ENCODE measurements at regions not wholly inside any gene's neighbourhood (a gene's known extent, or its start where the extent isn't known, plus 50 kb on each side); places are given as distances from the start of the nearest gene placed in this dataset.

DNA sequence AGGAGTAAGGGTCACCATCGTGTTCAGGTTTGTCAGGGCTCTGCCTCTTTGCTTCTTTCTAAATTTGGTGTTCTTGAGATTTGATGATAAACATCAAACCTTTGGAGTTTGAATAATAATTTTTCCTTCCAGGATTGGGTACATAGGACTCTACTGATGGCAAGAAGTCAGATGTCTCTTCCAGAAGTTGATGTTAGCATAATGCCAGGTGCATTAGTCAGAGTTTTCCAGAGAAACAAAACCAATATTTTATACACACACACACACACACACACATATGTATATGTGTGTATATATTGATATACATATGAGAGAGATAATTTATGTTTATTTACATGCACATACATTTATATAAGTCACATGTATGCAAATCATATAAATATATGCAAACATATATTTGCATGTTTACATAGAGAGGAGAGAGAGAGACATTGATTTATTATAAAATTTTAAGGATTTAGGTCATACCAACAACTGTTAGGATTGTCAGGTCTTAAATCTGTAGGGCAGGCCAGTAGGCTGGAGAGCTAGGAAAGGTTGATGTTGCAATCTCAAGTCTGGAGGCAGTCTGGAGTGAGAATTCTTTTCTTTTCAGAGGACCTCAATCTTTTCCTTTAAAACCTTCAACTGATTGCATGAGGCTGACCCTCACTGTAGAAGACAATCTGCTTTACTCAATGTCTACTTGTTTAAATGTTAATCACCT lies 199.2 kb downstream of the HLX start:
- no peak overlapping the region for H3K27ac ChIP-seq
- TF ChIP-seq, protein P1, sequence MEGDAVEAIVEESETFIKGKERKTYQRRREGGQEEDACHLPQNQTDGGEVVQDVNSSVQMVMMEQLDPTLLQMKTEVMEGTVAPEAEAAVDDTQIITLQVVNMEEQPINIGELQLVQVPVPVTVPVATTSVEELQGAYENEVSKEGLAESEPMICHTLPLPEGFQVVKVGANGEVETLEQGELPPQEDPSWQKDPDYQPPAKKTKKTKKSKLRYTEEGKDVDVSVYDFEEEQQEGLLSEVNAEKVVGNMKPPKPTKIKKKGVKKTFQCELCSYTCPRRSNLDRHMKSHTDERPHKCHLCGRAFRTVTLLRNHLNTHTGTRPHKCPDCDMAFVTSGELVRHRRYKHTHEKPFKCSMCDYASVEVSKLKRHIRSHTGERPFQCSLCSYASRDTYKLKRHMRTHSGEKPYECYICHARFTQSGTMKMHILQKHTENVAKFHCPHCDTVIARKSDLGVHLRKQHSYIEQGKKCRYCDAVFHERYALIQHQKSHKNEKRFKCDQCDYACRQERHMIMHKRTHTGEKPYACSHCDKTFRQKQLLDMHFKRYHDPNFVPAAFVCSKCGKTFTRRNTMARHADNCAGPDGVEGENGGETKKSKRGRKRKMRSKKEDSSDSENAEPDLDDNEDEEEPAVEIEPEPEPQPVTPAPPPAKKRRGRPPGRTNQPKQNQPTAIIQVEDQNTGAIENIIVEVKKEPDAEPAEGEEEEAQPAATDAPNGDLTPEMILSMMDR (IDR thresholded peaks at IDR 0.05) = no peak
- no peak for TF ChIP-seq ZFX (IDR thresholded peaks at IDR 0.05; ENCODE audit: borderline replicate concordance)

DNA sequence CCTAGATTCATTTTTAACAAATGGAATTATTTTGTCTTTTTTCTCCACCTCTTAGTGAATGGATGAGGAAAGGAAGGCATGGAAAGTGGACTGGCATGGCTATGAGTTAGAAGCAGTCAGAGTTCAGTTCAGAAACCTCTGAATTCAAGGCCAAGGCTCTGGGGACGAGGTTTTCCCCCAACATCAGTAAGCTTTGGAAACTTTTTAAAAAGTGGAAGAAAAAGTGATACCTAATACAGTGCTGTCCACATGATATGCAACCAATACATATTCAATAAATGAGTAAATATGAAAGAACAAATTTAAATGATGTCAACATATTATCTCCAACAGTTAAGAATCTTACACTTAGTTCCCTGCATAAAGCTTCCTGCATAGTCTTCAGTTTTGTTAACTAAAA lies 204.7 kb downstream of the HLX start:
- TF ChIP-seq, protein P1 (IDR thresholded peaks at IDR 0.05) = no peak
- TF ChIP-seq ZFX (IDR thresholded peaks at IDR 0.05; ENCODE audit: borderline replicate concordance) = no peak

DNA sequence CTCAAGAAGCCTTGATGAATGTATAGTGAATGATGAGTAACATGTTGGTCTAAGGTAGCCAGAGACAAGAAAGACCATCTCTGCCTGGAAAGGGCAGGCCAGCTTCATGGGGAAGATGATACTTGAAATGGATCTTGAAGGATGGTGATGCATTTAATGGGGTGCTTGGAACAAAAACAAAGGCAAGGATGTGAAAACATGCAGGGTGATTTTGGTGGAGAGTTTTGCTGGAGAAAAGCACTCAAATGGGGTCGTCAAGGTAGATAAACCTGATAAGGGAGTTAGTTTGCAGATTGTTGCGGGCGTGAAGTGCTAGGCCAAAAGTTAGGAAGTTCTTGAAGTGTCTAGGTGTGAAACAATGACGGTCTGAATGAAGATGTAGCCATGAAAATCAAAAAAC lies 205.4 kb downstream of the HLX start:
- no peak overlapping the region for H3K27ac ChIP-seq
- no peak for TF ChIP-seq ZFX (IDR thresholded peaks at IDR 0.05; ENCODE audit: borderline replicate concordance)
- TF ChIP-seq, protein P1 (IDR thresholded peaks at IDR 0.05) = no peak

More for the DNA sequence above, 204.7 kb downstream of the HLX start:
- H3K27ac ChIP-seq = no peak overlapping the region

DNA sequence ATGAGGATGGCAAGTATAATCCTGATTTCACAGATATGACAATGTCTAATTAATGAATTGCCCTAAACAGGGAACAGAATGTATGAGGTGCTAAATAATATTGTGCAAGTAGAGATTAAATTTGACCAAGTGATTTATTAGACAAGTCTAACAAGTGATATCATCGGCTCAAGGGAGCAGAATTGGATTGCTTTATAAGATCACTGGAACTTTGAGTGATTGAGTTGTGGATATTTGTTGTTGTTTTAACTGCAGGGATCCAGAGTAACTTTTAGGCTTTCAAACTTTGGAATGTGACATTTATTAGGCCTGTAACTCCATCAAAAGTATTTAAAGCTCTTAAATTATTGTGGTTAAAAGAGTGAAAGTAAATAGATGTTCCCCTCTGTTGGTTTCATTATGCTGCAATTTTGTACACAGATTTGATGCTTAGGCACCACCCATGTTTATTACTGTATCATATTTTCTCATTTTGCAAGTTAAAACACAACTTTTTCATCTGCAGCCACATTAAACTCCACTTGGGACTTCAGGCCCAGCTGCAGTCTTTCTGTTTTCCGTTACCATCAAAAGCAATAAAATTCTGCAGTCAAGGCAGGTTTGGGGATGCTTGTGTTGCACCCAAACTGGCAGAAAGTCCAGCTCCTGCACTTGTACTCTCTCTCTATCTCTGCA lies 206.6 kb downstream of the HLX start:
- TF ChIP-seq ZFX (IDR thresholded peaks at IDR 0.05; ENCODE audit: borderline replicate concordance) = no peak
- TF ChIP-seq, protein P1 (IDR thresholded peaks at IDR 0.05) = no peak
- H3K27ac ChIP-seq = no peak overlapping the region

DNA sequence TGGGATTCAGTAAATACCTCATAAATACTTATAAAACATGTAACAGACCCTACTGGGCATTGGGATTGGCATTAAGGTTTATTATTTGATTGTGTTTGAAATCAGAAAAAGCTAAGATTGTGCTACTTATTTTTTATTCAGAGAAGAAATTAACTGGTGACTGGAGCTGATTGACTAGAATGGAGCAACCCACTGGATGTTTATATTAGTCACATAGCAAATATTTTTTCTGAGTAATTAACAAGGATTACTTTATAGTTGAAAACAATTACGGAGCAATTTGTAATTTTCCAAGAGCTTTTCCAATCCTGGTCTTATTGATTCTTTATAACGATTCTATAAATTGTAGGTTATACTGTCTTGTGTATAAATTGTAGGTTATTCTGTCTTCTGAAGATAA lies 208.7 kb downstream of the HLX start:
- no peak overlapping the region for H3K27ac ChIP-seq
- no peak for TF ChIP-seq ZFX (IDR thresholded peaks at IDR 0.05; ENCODE audit: borderline replicate concordance)
- TF ChIP-seq, protein P1 (IDR thresholded peaks at IDR 0.05) = no peak

DNA sequence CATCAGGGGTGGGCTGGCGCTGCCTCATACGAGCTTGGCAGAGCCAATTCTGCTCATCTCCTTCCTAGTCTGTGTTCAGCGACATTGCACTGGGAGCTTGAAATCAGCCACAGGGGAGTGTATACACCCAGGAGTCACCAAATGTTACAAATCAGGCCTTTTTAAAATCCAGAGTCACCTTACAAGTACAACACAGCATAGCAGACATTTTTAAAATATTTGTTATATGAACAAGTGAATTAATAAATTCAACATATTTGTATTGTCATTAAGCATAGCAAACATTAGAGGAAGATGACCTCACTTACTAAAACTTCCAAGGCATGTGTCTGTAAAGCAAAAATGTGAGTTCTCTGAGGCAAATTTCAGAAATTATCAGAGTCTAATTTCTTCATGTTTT lies 210.0 kb downstream of the HLX start:
- no peak overlapping the region for H3K27ac ChIP-seq
- no peak for TF ChIP-seq ZFX (IDR thresholded peaks at IDR 0.05; ENCODE audit: borderline replicate concordance)
- TF ChIP-seq, protein P1 (IDR thresholded peaks at IDR 0.05) = no peak

DNA sequence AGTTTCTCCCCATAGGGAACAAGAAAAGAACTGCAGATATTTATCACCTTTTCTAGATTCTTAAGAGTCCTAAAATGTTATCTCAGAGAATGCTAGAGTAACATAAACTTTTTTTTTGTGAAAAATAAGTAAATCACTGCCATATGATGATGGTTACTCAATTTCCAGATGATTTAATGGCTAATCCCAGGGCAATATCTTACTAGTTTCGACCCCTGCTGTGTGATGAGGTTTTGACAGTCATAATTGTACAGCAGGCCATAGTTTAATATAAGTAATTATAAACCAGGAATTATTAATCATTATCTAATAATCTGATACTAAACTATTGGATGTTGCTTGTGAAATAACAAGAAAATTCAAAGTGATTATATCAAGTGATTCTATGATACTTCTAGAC lies 210.6 kb downstream of the HLX start:
- no peak overlapping the region for H3K27ac ChIP-seq
- TF ChIP-seq ZFX (IDR thresholded peaks at IDR 0.05; ENCODE audit: borderline replicate concordance) = no peak
- TF ChIP-seq, protein P1 (IDR thresholded peaks at IDR 0.05) = no peak
